H1 (cell line): ENCODE measurements at regions not wholly inside any gene's neighbourhood (a gene's known extent, or its start where the extent isn't known, plus 50 kb on each side); places are given as distances from the start of the nearest gene placed in this dataset.

Source experiments
- ATF2 ChIP-seq: IDR thresholded peaks from 2 replicates; pipeline ENCODE4 v1.6.1; 2012; ENCODE audit warnings: low read length, inconsistent platforms
- CBX8 ChIP-seq: fragments of 300-800, 300-1000 bp; sonication (generic); IDR thresholded peaks from 2 replicates; pipeline ENCODE4 v1.7.1; 2016; ENCODE audit warnings: low read depth, low read length, borderline replicate concordance
- EP300 ChIP-seq, 2 experiments: IDR thresholded peaks; 1 replicate in 1 of 2; 2 replicates in 1 of 2; pipeline ENCODE4 v1.6.1; 2011 to 2012; ENCODE audit warnings: low read depth in 2 of 2, low read length in 2 of 2, mild to moderate bottlenecking in 2 of 2, borderline replicate concordance in 1 of 2, inconsistent platforms in 1 of 2, moderate library complexity in 1 of 2
- HDAC6 ChIP-seq: IDR thresholded peaks from one replicate; pipeline ENCODE4 v1.7.1; 2012; ENCODE audit warnings: low read depth, mild to moderate bottlenecking, inconsistent platforms, low read length, moderate library complexity
- NANOG ChIP-seq: IDR thresholded peaks from 2 replicates; pipeline ENCODE4 v1.6.1; 2011; ENCODE audit warnings: low read length, low read depth, mild to moderate bottlenecking, inconsistent platforms; ENCODE audit not compliant: insufficient read depth, poor library complexity, severe bottlenecking
- RFX5 ChIP-seq: IDR thresholded peaks from 2 replicates; pipeline ENCODE4 v1.6.1; 2011; ENCODE audit warnings: low read depth, low read length, improper control_type of control experiment, borderline replicate concordance
- SIRT6 ChIP-seq: IDR thresholded peaks from one replicate; pipeline ENCODE4 v1.7.1; 2012; ENCODE audit warnings: low read length, inconsistent platforms
- SIX5 ChIP-seq: IDR thresholded peaks from 2 replicates; pipeline ENCODE4 v1.6.1; 2011; ENCODE audit warnings: mild to moderate bottlenecking, low read depth, low read length

- no peak for TF ChIP-seq CBX8
- no peak for TF ChIP-seq ATF2
- TF ChIP-seq EP300 (IDR thresholded peaks at IDR 0.05; ENCODE audit: borderline replicate concordance in 1 of 2, low read depth in 2 of 2, low read length in 2 of 2): no peak
- TF ChIP-seq NANOG: no peak
- no peak for TF ChIP-seq HDAC6
- no peak for TF ChIP-seq RFX5
- TF ChIP-seq SIX5: no peak
- TF ChIP-seq SIRT6: no peak
These were observed 605.0 kb upstream of the RAG2 start (continued) for GRCh38 chr11:37203006-37203405.
